ENCODE measurements at regions not wholly inside any gene's neighbourhood (a gene's known extent, or its start where the extent isn't known, plus 50 kb on each side); places are given as distances from the start of the nearest gene placed in this dataset.

DNA sequence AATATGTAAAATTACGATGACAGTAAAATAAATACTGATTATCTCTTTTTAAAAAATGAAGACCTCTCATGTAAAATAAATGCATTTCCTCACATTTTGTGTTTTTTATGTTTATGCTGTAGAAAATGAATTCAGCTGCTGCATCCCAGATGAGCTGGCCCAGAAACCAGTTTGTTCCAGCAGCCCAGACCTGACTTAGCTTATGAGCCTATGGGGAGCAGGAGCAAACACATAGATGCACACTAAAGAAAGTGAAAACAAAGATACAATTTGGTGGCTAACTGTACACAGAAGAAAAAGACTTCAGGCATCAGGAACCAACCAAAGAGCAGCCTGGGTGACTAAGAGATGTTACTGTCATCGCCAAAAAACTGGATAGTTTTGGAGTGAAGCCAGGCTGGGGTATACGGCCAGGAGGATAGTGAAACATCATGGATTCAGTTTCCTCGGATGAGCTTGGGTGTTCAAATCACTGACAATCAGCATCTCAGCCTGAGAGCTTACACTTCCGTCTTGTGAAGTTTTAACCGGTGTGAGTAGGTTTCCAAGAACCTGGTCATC is 113.9 kb upstream of the BACE2 start:
- Histone ChIP-seq H4K20me1 (ENCODE audit: control insufficient read depth, insufficient read depth, low read length, poor library complexity, severe bottlenecking) (no peaks in the 10 kb centered on the region), H3K27me3 (replicated peaks in 1 of 4; ENCODE audit: control extremely low read depth in 1 of 4, control insufficient read depth in 3 of 4, insufficient read depth in 4 of 4, low read length in 3 of 4) (no peaks in the 10 kb centered on the region), H3K9ac (ENCODE audit: low read length) (no peak overlapping the region), H2AFZ (ENCODE audit: insufficient read depth, low read depth, low read length, poor library complexity, severe bottlenecking) (no peak overlapping the region), H3K4me2 (replicated peaks; ENCODE audit: low read depth, low read length, poor library complexity, severe bottlenecking) (no peak overlapping the region), H3K4me1 (ENCODE audit: control insufficient read depth in 2 of 2, insufficient read depth in 2 of 2, low read length in 2 of 2) (no peaks in the 10 kb centered on the region), H3K27ac (ENCODE audit: low read length in 2 of 2) (no peak overlapping the region), H3K36me3 (replicated peaks in 1 of 2; ENCODE audit: control extremely low read depth in 1 of 2, control insufficient read depth in 1 of 2, extremely low read depth in 1 of 2, insufficient read depth in 2 of 2, low read length in 1 of 2) (no peaks in the 10 kb centered on the region), H3K4me3 (ENCODE audit: control extremely low read depth in 1 of 5, extremely low read depth in 1 of 5, insufficient read depth in 1 of 5, low read depth in 2 of 5, low read length in 4 of 5) (no peak overlapping the region), H3K9me3 (ENCODE audit: control extremely low read depth in 1 of 3, control insufficient read depth in 2 of 3, insufficient read depth in 1 of 3, low read length in 2 of 3) (no peaks in the 10 kb centered on the region), H3K79me2 (ENCODE audit: control insufficient read depth, insufficient read depth, low read length) (no peaks in the 10 kb centered on the region)
- no peak for TF ChIP-seq EZH2 (IDR thresholded peaks at IDR 0.05; ENCODE audit: borderline replicate concordance, insufficient read depth, low read depth, low read length, poor library complexity, severe bottlenecking)
- TF ChIP-seq, protein P1, sequence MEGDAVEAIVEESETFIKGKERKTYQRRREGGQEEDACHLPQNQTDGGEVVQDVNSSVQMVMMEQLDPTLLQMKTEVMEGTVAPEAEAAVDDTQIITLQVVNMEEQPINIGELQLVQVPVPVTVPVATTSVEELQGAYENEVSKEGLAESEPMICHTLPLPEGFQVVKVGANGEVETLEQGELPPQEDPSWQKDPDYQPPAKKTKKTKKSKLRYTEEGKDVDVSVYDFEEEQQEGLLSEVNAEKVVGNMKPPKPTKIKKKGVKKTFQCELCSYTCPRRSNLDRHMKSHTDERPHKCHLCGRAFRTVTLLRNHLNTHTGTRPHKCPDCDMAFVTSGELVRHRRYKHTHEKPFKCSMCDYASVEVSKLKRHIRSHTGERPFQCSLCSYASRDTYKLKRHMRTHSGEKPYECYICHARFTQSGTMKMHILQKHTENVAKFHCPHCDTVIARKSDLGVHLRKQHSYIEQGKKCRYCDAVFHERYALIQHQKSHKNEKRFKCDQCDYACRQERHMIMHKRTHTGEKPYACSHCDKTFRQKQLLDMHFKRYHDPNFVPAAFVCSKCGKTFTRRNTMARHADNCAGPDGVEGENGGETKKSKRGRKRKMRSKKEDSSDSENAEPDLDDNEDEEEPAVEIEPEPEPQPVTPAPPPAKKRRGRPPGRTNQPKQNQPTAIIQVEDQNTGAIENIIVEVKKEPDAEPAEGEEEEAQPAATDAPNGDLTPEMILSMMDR (IDR thresholded peaks at IDR 0.05) = no peak
- no peak for ATAC-seq (ENCODE audit: low read depth)
- H3K27me3 Mint-ChIP-seq = peaks cover 11% of the 10 kb centered on the region
- POLR2A ChIA-PET = no interaction called here
- H3K4me3 Mint-ChIP-seq = no peak overlapping the region
- H3K4me1 Mint-ChIP-seq = no peaks in the 10 kb centered on the region
- DNase-seq = no peak
- CTCF ChIA-PET = interaction anchor here (1.3 kb wide), 1 partner anchor 9 kb away, joined by 3 read pairs; no protein-coding TSS in a partner anchor
- H3K9me3 Mint-ChIP-seq (ENCODE audit: insufficient read depth) = peaks cover 4% of the 10 kb centered on the region
- intact Hi-C loops (cut with micrococcal nuclease) = no loop called here
- 100% methylated on average over 5 of the region's 6 CpGs for WGBS (ENCODE audit: insufficient coverage)
- no peak overlapping the region for H3K27ac Mint-ChIP-seq

DNA sequence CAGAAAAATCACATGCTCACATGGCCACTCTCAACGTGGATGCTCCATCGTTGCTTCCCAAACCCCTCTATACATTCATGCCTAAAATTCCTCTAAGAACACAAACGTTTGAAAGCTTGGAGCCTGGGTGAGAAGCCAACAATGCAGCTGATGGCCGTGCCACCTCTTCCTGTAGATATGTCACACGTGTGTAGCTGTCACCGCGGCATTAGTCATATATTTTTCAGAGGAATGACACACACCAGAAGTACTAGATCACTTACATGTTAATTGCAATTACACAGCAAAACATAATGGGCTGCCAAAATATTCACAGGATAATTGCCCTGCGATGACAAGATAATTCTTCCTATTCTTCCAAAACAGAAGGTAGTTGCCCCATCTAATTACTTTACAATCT is 112.7 kb upstream of the BACE2 start:
- no peaks in the 10 kb centered on the region for H3K4me1 Mint-ChIP-seq

More for the DNA sequence above, 112.7 kb upstream of the BACE2 start:
- no peaks in the 10 kb centered on the region for H3K9me3 ChIP-seq (ENCODE audit: control extremely low read depth in 1 of 3, control insufficient read depth in 2 of 3, insufficient read depth in 1 of 3, low read length in 2 of 3)
- intact Hi-C loops (cut with micrococcal nuclease) = no loop called here
- H3K27me3 ChIP-seq (replicated peaks in 1 of 4; ENCODE audit: control extremely low read depth in 1 of 4, control insufficient read depth in 3 of 4, insufficient read depth in 4 of 4, low read length in 3 of 4) = no peaks in the 10 kb centered on the region
- no peaks in the 10 kb centered on the region for H3K79me2 ChIP-seq (ENCODE audit: control insufficient read depth, insufficient read depth, low read length)
- ChIA-PET POLR2A (no interaction called here), CTCF (no interaction called here)
- H3K36me3 ChIP-seq (replicated peaks in 1 of 2; ENCODE audit: control extremely low read depth in 1 of 2, control insufficient read depth in 1 of 2, extremely low read depth in 1 of 2, insufficient read depth in 2 of 2, low read length in 1 of 2) = no peaks in the 10 kb centered on the region
- no peak overlapping the region for H3K4me3 ChIP-seq (ENCODE audit: control extremely low read depth in 1 of 5, extremely low read depth in 1 of 5, insufficient read depth in 1 of 5, low read depth in 2 of 5, low read length in 4 of 5)
- no peak overlapping the region for H3K27ac Mint-ChIP-seq
- DNase-seq (no peak), ATAC-seq (ENCODE audit: low read depth) (no peak)
- H3K4me1 ChIP-seq (ENCODE audit: control insufficient read depth in 2 of 2, insufficient read depth in 2 of 2, low read length in 2 of 2) = no peaks in the 10 kb centered on the region
- H3K27ac ChIP-seq (ENCODE audit: low read length in 2 of 2) = no peak overlapping the region
- H3K27me3 Mint-ChIP-seq = peaks cover 14% of the 10 kb centered on the region
- 89% methylated on average over 8 of the region's 8 CpGs for WGBS (ENCODE audit: insufficient coverage)
- H3K9me3 Mint-ChIP-seq (ENCODE audit: insufficient read depth) = peaks cover 6% of the 10 kb centered on the region
- H4K20me1 ChIP-seq (ENCODE audit: control insufficient read depth, insufficient read depth, low read length, poor library complexity, severe bottlenecking) = no peaks in the 10 kb centered on the region
- no peak overlapping the region for H2AFZ ChIP-seq (ENCODE audit: insufficient read depth, low read depth, low read length, poor library complexity, severe bottlenecking)
- H3K9ac ChIP-seq (ENCODE audit: low read length) = no peak overlapping the region
- no peak for TF ChIP-seq EZH2 (IDR thresholded peaks at IDR 0.05; ENCODE audit: borderline replicate concordance, insufficient read depth, low read depth, low read length, poor library complexity, severe bottlenecking)
- TF ChIP-seq, protein P1 (IDR thresholded peaks at IDR 0.05) = no peak
- no peak overlapping the region for H3K4me2 ChIP-seq (replicated peaks; ENCODE audit: low read depth, low read length, poor library complexity, severe bottlenecking)
- H3K4me3 Mint-ChIP-seq = no peak overlapping the region
